Ovary (tissue), 3 donors: ENCODE measurements at regions not wholly inside any gene's neighbourhood (a gene's known extent, or its start where the extent isn't known, plus 50 kb on each side); places are given as distances from the start of the nearest gene placed in this dataset.

Source experiments
- EP300 ChIP-seq: sonication (generic); formaldehyde crosslinking; IDR thresholded peaks from one replicate; pipeline ENCODE4 v1.6.1; 2017; ENCODE audit warnings: antibody characterized with exemption
- POLR2A ChIP-seq: fragments of 450-650 bp; IDR thresholded peaks from one replicate; pipeline ENCODE4 v1.6.1; 2017; ENCODE audit warnings: antibody characterized with exemption, mild to moderate bottlenecking, moderate library complexity
- TF ChIP-seq, protein P1 (sequence below), 3 donors: fragments of 450-650 bp in 2 of 3; fragments of 200-600 bp in 1 of 3; IDR thresholded peaks; one replicate each; pipeline versions ENCODE4 v1.5.1 to v1.8.0; 2016 to 2022; ENCODE audit warnings: antibody characterized with exemption in 3 of 3, mild to moderate bottlenecking in 1 of 3
- donor health status: DM: no; HTN: no; CAD: no.

GRCh38 chr3:95240395-95240794 is 1177.5 kb downstream of the NSUN3 start:
- TF ChIP-seq, protein P1, sequence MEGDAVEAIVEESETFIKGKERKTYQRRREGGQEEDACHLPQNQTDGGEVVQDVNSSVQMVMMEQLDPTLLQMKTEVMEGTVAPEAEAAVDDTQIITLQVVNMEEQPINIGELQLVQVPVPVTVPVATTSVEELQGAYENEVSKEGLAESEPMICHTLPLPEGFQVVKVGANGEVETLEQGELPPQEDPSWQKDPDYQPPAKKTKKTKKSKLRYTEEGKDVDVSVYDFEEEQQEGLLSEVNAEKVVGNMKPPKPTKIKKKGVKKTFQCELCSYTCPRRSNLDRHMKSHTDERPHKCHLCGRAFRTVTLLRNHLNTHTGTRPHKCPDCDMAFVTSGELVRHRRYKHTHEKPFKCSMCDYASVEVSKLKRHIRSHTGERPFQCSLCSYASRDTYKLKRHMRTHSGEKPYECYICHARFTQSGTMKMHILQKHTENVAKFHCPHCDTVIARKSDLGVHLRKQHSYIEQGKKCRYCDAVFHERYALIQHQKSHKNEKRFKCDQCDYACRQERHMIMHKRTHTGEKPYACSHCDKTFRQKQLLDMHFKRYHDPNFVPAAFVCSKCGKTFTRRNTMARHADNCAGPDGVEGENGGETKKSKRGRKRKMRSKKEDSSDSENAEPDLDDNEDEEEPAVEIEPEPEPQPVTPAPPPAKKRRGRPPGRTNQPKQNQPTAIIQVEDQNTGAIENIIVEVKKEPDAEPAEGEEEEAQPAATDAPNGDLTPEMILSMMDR (IDR thresholded peaks at IDR 0.05), result no peak
- TF ChIP-seq EP300, result no peak
- no peak for TF ChIP-seq POLR2A
